Astrocyte of the cerebellum (primary cell): ENCODE measurements at regions not wholly inside any gene's neighbourhood (a gene's known extent, or its start where the extent isn't known, plus 50 kb on each side); places are given as distances from the start of the nearest gene placed in this dataset.

Source experiments
- DNase-seq: peaks from one replicate; pipeline ENCODE4 v3.0.0-alpha.2; 2011; ENCODE audit warnings: low read depth
- H3K4me3 ChIP-seq: 2 replicates; pipeline ENCODE4 v1.5.1; 2011; ENCODE audit warnings: mild to moderate bottlenecking, low read depth, low read length, moderate library complexity
- in situ Hi-C: cut with HindIII; loops from 2 replicates; pipeline ENCODE4 v1.10.0; 2017; ENCODE audit warnings: low sequenced_read_pairs
- TF ChIP-seq, protein P1 (sequence below): IDR thresholded peaks from 2 replicates; pipeline ENCODE4 v1.5.1; 2012; ENCODE audit warnings: low read length, low read depth, moderate library complexity, mild to moderate bottlenecking; ENCODE audit errors: missing control alignments

DNA sequence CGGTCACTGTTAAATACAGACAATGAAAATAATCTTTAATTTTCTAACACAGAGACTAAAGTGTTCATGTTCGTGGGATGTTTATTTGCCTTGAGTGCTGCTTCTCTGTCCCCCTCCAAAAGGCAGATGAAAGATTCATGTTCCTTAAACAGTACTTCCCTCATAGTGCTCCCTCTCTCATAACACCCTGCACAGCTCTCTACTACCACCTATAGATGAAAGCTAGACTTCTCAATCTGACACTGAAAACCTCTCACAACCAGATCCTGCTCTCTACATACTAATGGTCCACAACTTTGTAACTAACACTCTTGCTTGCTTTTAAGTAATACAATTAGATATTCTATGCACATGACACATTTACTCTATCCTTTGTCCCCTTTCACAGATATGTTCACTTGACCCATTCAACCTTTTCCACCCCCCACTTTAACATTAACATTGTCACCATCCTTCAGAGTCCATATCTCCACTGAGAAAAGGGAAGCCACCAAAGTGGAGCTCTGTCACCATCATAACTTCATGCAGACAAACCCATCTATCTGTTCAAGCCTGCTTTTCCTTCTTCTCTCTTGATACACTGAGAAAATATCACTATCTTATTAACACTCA is 266.4 kb upstream of the USP15 start:
- TF ChIP-seq, protein P1, sequence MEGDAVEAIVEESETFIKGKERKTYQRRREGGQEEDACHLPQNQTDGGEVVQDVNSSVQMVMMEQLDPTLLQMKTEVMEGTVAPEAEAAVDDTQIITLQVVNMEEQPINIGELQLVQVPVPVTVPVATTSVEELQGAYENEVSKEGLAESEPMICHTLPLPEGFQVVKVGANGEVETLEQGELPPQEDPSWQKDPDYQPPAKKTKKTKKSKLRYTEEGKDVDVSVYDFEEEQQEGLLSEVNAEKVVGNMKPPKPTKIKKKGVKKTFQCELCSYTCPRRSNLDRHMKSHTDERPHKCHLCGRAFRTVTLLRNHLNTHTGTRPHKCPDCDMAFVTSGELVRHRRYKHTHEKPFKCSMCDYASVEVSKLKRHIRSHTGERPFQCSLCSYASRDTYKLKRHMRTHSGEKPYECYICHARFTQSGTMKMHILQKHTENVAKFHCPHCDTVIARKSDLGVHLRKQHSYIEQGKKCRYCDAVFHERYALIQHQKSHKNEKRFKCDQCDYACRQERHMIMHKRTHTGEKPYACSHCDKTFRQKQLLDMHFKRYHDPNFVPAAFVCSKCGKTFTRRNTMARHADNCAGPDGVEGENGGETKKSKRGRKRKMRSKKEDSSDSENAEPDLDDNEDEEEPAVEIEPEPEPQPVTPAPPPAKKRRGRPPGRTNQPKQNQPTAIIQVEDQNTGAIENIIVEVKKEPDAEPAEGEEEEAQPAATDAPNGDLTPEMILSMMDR: peak; percentile 68
- DNase-seq: no peak
- H3K4me3 ChIP-seq: no peak overlapping the region
- in situ Hi-C loops: no loop called here

DNA sequence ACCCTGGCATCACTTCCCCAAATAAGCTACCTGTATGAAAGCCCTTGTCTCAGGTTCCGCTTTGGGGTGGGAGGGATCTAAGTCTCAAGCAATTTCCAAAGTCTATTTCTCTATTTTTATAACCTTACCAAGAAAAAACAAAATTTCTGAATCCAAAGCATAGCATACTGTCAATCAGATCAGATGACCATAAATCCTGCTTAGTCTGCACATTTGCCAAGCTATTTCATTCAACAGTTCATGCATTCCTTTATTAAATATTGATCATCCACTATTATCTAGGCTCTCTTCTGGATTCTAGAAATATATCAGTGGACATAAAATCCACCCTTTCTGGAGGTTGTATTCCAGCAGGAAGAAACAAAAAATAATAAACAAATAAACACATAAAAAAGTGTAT is 263.5 kb upstream of the USP15 start:
- H3K4me3 ChIP-seq: no peak overlapping the region
- DNase-seq: no peak
- in situ Hi-C loops: no loop called here
- TF ChIP-seq, protein P1: no peak

DNA sequence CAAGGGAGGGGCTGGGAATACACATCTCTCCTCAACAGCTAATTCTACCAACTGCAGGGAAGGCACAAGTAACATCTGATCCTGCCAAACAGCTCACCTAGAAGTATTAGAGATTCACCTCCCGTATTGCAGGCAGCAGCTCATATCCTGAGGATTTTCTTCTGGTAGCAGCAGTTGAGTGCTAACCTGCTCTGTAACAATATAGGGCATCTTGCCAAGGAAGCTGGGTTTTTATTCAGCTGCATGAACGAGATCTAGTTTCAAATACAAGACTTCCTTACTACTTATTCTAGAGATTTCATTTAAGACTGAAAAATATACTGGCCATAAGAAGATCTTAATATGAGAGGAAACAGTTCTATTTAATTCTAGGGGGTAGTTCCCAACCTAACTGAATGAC is 261.4 kb upstream of the USP15 start:
- no peak for DNase-seq
- TF ChIP-seq, protein P1: no peak
- in situ Hi-C loops: no loop called here
- H3K4me3 ChIP-seq: no peak overlapping the region

DNA sequence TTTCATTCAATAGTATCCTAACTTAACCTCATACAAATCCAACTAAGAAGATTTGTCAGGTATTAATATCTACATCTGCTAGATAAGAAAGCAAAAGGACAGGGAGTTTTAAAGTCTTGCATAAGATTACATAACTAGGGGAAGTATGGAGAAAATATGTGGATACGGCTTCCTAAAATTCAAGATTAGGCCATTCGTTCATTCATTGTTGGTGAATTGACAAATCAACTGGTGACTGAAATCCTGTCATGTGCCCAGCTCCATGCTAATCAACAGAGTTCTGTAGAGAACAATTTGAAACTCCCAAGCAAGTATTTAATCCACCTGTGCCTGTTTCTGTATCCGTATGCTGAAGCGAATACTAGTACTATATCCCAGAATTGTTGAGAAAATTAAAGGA is 260.9 kb upstream of the USP15 start:
- TF ChIP-seq, protein P1: no peak
- no peak for DNase-seq
- in situ Hi-C loops: no loop called here
- no peak overlapping the region for H3K4me3 ChIP-seq

DNA sequence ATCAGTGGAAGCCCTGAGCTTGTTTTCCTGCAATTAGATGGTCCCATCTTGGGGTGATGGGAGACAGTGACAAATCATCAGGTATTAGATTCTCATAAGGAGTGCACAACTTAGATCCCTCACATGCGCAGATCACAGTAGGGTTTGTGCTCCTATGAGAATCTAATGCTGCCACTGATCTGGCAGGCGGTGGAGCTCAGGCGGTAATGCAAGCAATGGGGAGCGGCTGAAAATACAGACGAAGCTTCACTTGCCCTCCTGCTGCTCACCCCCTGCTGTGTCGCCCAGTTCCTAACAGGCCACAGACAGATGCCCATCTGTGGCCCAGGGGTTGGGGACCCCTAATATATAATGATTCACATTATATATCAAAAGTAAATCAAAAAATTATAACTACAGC is 258.8 kb upstream of the USP15 start:
- H3K4me3 ChIP-seq: no peak overlapping the region
- DNase-seq: no peak
- in situ Hi-C loops: no loop called here
- TF ChIP-seq, protein P1: no peak

DNA sequence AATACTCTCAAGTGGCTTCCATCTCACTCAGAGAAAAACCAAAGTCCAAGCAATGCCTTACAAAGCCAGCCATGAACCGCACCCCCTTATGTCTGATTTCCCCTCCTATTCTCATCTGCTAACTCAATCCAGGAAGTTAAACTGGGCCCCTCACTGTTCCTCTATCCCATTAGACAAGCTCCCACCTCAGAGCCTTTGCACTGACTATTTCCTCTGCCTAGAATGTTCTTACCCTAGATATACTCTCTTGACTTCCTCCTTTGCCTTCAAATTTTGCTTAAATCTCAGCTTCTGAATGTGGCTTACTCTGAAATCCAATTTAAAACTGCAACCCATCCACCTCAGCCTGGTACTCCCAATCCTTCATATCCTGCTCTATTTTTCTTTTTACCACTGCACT is 257.0 kb upstream of the USP15 start:
- in situ Hi-C loops: no loop called here
- TF ChIP-seq, protein P1: no peak
- H3K4me3 ChIP-seq: no peak overlapping the region
- DNase-seq: no peak
